HL-60 (cell line): ENCODE measurements at regions not wholly inside any gene's neighbourhood (a gene's known extent, or its start where the extent isn't known, plus 50 kb on each side); places are given as distances from the start of the nearest gene placed in this dataset.

ENCODE experiments used
- DNase-seq, 2 experiments: peaks; one replicate each; pipeline ENCODE4 v3.0.0-alpha.2; 2010 to 2020; ENCODE audit warnings: low read depth in 1 of 2, low spot score in 1 of 2
- H3K27ac ChIP-seq: fragments of 250-450 bp; sonication (Bioruptor Pico); replicated peaks from 2 replicates; pipeline ENCODE4 v1.5.1; 2020; ENCODE audit warnings: mild to moderate bottlenecking, moderate library complexity
- H3K27me3 ChIP-seq: fragments of 250-450 bp; sonication (Bioruptor Pico); 2 replicates; pipeline ENCODE4 v1.5.1; 2021; ENCODE audit warnings: mild to moderate bottlenecking, moderate library complexity; ENCODE audit not compliant: insufficient read depth, poor library complexity, severe bottlenecking
- H3K4me3 ChIP-seq: replicated peaks from 2 replicates; pipeline ENCODE4 v1.5.1; 2011; ENCODE audit warnings: mild to moderate bottlenecking, control low read depth, low read length; ENCODE audit not compliant: insufficient read depth
- CTCF ChIP-seq: IDR thresholded peaks from one replicate; pipeline ENCODE4 v1.5.1; 2011; ENCODE audit warnings: low read length, control low read depth, inconsistent platforms; ENCODE audit not compliant: insufficient read depth
- GABPA ChIP-seq: IDR thresholded peaks from 2 replicates; pipeline ENCODE4 v1.6.1; 2012; ENCODE audit warnings: low read depth
- POLR2AphosphoS5 ChIP-seq: IDR thresholded peaks from 2 replicates; pipeline ENCODE4 v1.6.1; 2012; ENCODE audit warnings: low read depth
- REST ChIP-seq: IDR thresholded peaks from 2 replicates; pipeline ENCODE4 v1.6.1; 2012; ENCODE audit warnings: low read depth; ENCODE audit not compliant: insufficient replicate concordance
- SPI1 ChIP-seq: IDR thresholded peaks from 2 replicates; pipeline ENCODE4 v1.6.1; 2012; ENCODE audit warnings: low read depth, mild to moderate bottlenecking, borderline replicate concordance

GRCh38 chr10:111954386-111954785 lies 229.2 kb downstream of the GPAM start:
- TF ChIP-seq GABPA = no peak
- no peak for TF ChIP-seq SPI1
- no peak for TF ChIP-seq POLR2AphosphoS5
- TF ChIP-seq CTCF = no peak
- no peak for TF ChIP-seq REST
- DNase-seq = no peak

GRCh38 chr10:111956841-111957240 lies 226.7 kb downstream of the GPAM start:
- no peak for TF ChIP-seq REST
- Histone ChIP-seq H3K27me3 (no peaks in the 10 kb centered on the region), H3K27ac (no peak overlapping the region), H3K4me3 (no peak overlapping the region)
- DNase-seq = no peak

More at GRCh38 chr10:111954386-111954785, 229.2 kb downstream of the GPAM start:
- Histone ChIP-seq H3K27ac (no peak overlapping the region), H3K27me3 (no peaks in the 10 kb centered on the region), H3K4me3 (no peak overlapping the region)

GRCh38 chr10:111962951-111963350 lies 220.6 kb downstream of the GPAM start:
- no peak for DNase-seq
- TF ChIP-seq GABPA (no peak), POLR2AphosphoS5 (no peak), CTCF (no peak), SPI1 (no peak), REST (no peak)
- H3K27me3 ChIP-seq = no peaks in the 10 kb centered on the region
- H3K4me3 ChIP-seq = no peak overlapping the region
- H3K27ac ChIP-seq = no peak overlapping the region

- Histone ChIP-seq H3K27ac (no peak overlapping the region), H3K4me3 (no peak overlapping the region), H3K27me3 (no peaks in the 10 kb centered on the region)
- TF ChIP-seq GABPA = no peak
- DNase-seq = no peak
Observed at GRCh38 chr10:111967116-111967515, 216.4 kb downstream of the GPAM start.
